Urothelium cell line (cell line): ENCODE measurements at regions not wholly inside any gene's neighbourhood (a gene's known extent, or its start where the extent isn't known, plus 50 kb on each side); places are given as distances from the start of the nearest gene placed in this dataset.
A peak's percentile ranks its signal among the peaks of the same experiment; 100 is the strongest.
"Not testable (repeated sequence)": the region's sequence is repeated elsewhere in the genome, so short reads cannot be mapped to it uniquely, and the experiment has no call there.

Source experiments
- DNase-seq: peaks from one replicate; pipeline ENCODE4 v3.0.0; 2011; ENCODE audit warnings: low spot score, mixed read lengths
- FAIRE-seq: peaks from 2 replicates; lab custom pipeline; 2011; peaks lifted over from hg19 to GRCh38; lab: Jason Lieb, UNC

DNA sequence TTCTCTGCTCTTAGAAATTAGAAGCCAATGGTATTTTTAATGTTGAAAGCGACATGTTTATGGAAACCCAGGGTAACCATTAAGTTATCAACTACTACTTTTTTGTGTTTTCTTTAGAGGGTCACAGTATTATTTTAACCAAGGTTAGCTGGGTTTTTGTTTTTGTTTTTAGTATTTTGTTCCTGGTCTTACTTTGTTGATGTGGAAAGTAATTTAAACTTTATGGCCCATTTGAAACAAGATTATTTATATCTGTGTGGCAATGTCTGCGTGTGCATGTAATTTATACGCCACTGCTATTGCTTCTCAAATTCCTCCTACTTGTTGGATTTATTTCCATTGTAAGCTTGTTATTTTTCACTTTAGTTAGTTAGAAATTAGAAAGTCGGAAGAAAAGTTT, 722.1 kb upstream of the NR2F2 start:
- FAIRE-seq (no peak), DNase-seq (no peak)

DNA sequence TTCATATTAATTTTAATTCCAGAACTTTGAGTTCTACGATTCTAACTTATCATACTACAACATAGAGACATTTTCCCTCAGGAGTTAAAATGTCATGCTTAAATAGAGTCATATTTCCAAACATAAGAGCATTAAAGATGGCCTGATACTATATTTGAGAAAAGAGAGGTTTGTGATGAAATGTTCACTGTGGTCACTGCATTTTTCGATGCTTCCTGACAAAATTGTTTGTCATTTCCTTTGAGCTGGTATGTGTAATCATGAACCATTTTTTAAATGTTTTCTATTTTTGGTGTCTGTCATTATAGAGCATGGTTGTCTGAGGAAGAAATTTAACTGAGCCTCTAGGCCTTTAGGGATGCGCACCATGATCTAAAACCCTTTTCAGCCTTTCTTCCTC, 721.4 kb upstream of the NR2F2 start:
- FAIRE-seq (no peak), DNase-seq (no peak)

DNA sequence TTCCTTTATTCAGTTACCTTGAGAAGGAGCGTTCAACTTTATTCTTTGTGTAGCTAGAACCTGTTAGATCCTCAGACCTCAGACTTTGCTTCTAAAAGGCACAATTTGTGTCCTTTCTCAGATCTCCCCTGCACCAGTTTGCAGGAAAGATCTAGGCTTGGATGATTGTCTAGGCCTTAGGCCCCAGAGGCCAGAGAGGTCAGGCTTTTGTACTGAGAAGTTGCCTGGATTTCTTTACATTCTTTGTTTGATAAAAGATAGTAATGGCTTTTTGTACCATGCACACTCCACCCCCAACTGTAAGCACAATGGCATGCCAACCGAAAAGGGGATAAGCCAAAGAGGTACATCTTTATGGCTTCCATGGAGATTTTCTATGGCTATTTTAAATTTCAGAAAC, 719.6 kb upstream of the NR2F2 start:
- no peak for DNase-seq
- no peak for FAIRE-seq

DNA sequence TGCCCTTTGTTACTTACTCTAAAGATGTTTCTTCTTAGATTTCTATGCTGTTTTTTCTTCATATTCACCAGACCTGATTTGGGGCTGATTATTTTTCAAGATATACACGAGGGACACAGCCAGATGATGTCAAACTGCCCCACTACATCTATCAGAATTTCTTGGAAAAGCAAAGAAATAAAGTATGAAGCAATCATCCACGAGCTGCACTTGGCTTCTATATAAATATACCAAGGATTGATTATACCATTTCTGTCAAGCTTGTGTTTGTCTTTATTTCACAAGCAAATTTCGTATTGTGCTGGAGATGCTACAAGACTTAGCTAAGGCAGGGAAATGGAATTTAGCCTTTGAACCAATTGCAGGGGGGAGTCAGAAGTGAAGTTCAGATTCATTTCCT, 715.1 kb upstream of the NR2F2 start:
- FAIRE-seq (no peak), DNase-seq (no peak)

DNA sequence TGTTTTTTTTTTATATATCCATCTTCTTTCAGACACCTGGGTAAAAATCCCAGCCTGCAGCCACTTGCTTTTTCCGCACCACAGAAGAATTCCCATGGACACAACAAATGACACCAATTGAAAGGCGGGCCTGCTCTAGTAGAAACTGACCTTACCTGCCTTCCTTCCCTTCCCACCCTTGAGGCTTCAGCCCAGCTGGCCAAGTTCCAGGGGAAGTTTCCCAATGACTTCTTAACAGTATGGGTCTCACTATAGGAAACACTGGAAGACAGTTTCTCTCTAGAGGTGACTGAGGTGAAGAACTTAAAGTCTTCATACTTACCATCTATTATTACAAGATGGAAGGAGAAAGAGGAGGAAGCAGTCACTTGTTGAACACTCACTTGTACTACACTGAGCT, 714.2 kb upstream of the NR2F2 start:
- FAIRE-seq (no peak), DNase-seq (no peak)

DNA sequence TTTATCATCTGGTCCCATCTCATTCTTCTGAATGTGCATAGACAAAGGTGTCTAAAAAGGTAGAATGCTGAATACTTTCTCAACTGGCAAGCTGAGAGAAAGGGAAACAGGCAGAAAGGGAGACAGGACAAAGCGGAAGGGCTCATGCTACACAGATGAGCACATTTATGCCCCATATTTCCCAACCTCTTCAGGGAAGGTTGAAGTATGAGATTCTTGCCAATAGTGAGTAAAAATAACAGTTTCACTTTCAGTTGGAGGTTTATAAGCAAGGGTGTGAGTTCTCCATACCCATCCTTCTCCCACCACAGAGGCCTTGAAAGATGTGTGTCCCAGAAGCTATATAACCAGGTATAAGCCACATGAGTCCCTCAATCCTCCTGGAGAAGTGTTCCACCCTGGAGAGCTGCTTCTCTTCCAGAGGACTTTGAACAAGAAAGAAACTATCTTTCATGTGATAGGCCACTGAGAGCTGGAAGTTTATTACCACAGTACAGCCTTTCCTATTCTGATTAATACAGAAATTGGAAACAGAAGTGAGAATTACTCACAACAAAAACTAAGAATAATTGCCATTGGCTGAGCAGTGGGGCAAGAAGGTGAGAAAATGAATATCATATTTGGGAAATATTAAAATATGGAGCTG, 709.4 kb upstream of the NR2F2 start:
- DNase-seq (no peak), FAIRE-seq (no peak)

DNA sequence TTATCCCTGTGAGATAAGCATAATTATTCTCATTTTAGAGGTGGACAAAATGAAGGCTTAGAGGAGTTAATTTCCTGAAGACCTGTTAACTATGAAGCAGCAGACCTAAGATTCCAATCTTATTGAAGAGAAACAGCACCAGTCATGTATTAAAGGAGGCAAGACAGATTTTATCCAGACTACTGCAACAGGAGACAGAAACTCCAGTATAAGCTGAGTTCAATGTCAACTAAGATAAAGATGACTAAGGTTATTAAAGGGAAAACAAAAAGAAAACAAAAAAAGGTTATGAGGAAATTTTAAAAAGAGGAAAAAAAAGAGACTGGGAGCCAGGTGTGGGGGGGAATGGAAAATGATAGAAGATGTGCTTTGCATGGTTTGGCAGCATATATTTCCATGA, 707.7 kb upstream of the NR2F2 start:
- no peak for FAIRE-seq
- DNase-seq = no peak

DNA sequence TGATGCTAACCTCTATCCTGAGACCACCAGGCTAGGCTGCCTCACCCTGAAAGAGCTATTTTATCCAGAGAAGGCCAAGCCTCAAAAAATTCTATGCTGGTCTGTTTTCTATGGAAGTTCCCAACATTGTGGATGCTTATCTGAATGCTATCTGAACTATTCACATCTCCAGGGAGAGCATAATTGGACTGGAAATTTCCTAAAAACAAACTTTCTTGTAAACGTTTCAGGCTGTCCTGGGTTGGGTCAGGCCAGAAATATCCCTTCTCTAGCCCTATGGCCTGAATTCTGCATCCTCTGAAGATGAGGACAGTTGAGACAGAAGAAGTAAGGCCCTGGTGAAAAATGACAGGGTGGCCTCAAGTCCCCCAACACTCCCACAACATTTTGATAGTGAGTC, 706.4 kb upstream of the NR2F2 start:
- no peak for DNase-seq
- FAIRE-seq = no peak

DNA sequence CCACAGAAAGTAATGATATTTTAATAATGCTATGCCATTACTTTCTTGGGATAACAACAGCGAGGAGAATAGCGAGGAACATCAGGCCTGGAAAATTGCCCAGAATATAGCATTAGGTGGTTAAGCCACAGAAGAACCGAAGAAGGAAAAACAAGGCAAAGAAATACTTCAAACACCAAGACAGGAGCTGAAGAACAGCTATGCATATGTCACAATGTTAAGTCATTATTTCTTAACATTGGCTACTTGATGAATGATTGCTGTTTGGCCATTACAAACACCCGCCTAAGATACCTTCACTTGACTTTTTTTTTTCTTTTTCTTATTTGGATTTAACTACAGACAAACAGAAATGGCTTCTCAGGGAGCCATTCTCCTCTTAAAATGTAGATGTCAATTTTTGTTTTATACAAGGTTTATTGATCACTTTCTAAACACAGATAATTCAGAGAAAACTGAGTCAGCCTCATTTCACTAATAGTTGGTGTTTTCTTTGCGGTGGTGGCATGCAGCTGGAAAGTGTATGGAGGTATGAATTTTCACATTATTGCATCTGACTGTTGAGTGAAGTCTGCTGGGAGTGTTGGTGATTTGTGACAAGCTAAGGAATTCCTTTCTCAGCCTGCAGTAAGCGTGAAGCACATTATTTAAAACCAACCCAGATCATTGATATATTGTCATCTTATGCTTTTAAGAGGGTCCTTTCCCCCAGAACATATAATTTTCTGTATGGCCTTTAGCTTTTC, 705.7 kb upstream of the NR2F2 start:
- FAIRE-seq (no peak), DNase-seq (no peak)

DNA sequence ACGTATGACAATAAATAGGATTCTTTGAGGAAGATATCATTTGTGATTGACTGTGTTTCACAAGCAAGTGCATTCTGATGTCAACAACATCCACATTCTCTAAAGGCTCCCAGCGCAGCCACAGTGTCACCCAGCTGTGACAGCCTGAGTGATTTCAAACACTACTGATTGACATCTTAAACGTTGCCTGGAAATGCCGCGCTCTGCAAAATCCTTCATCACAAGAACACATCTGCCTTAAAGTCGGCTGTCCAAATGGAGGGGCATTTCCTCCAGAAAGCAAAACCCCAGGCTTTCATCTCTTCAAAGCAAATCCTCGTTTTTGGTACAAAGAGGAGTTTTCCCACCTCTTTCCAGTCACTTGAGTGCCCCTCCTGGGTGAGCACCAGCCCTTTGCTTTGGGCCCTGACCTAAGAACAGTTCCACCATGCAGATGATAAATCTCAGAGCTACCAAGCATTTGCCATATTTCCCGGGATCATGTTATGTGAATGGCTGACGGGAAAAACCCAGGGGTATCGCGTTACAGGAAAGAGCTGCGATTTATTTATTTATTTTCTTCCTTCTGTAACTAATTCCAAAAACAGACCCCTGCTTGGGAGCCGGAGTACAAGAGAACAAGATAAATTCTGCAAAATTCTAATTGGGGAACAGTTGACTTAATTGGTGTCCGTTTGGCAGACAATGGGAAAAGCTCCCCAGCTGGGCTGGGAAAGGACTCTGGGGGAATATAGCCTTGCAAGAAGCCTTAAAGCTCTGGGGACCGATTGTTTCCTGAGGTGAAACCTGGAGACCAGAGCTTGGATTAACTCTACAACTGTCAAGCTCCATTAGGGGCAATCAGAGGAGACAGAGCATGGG, 703.8 kb upstream of the NR2F2 start:
- FAIRE-seq = peak; percentile 20

DNA sequence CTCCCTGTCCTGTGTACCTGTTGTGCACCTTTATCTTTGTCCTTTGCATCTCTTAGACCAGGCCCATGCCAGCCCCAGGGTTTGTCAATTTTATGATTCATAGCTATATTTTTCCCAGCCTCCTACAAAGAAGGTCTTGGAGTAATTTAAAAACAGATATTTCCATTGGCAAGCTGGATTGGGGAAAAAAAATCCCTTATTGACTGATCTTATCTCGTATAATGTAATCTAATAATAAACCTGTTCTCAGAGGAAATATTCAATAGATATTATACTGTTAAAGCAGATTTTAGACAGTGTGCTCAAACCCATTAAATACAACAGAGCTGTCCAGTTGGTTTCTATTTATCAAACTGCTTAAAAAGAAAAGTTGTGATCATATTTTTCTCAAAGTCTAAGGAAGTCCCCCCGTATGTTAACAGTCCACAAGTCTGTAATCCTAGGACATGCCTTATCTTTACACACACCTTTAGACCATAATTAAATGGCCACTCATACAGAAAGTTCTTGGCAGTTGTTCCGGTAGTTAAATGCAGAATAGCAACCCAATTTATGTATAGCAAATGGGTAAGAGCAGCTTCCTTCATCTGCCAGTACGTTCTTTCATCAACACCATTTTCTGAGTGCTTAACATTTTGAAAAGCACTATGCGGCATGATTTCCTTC, 700.9 kb upstream of the NR2F2 start:
- DNase-seq = no peak

More for the DNA sequence above, 703.8 kb upstream of the NR2F2 start:
- DNase-seq = no peak

DNA sequence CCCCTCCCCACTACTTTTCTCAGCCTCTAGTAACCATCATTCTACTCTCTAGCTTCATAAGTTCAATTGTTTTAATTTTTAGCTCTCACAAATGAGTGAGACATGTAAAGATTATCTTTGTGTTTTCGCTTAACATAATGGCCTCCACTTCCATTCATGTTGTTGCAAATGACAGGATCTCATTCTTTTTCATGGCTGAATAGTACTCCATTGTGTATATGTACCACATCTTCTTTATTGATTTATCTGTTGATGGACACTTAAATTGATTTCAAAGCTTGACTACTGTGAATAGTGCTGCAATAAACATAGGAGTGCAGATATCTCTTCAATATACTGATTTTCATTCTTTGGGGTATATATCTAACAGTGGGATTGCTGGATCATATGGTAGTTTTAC, 699.8 kb upstream of the NR2F2 start:
- no peak for DNase-seq
- FAIRE-seq = no peak

More for the DNA sequence above, 700.9 kb upstream of the NR2F2 start:
- no peak for FAIRE-seq

DNA sequence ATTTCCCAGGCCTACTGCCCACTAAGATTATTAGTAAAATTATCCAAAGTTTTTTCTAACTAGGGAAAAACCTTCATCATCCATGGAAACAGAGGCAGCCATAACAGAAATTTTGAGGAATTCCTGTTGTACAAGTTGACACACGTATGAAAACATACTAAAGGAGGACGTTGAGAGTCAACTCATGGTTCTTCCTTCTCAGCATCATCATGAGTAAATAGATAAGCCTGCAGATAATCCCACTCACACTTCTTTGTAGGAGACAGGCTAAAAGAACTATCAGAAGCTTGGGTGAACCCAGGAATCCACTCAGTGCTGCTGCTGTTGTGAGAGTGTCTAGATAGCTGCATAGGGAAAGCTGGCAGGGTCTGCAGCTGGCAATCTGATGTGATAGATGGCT, 694.8 kb upstream of the NR2F2 start:
- FAIRE-seq (no peak), DNase-seq (no peak)

DNA sequence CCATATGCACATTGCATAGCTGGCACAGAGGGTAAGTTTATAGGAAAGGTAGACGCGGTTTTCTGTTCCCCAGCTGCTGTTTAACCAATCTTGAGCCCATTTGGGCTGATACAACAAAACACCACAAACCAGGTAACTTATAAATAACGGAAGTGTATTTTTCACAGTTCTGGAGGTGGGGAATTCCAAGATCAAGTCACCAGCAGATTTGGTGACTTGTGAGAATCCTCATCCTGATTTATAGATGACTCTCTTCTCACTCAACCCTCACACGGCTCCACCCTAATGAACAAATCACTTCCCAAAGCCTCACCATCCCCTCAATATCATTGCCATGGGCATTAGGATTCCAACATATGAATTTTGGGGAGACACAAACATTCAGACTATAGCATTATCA, 694.4 kb upstream of the NR2F2 start:
- FAIRE-seq = no peak
- DNase-seq = no peak

DNA sequence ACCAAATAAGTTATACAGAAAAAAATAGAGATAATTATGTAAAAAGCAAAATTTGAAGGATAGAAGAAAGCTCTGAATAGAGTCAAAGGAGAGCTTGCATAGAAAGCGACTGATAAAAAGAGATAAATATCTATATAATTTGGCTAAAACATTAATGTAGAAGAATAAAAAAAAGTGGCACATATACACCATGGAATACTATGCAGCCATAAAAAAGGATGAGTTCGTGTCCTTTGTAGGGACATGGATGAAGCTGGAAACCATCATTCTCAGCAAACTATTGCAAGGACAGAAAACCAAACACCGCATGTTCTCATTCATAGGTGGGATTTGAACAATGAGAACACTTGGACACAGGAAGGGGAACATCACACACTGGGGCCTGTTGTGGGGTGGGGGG, 693.3 kb upstream of the NR2F2 start:
- FAIRE-seq, DNase-seq: not testable (repeated sequence)

DNA sequence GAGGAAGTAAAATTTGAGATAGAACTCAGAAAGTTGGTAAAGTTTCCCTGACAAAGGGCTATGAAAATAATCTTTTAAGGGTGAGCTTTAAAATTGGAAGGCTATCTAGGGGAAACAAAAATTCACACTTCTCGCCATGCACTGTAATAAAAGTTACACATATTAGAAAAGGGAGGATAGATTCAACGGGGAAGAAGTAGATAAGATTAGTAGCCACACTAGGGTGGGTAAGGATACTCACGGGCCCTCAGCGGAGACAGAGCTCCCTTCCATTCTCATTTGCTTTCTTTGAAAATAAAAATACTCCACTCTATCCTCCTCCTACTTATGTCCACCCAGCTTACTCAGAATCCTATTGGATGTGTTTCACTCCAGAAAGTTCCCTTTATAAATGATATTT, 691.3 kb upstream of the NR2F2 start:
- FAIRE-seq (no peak), DNase-seq (no peak)

DNA sequence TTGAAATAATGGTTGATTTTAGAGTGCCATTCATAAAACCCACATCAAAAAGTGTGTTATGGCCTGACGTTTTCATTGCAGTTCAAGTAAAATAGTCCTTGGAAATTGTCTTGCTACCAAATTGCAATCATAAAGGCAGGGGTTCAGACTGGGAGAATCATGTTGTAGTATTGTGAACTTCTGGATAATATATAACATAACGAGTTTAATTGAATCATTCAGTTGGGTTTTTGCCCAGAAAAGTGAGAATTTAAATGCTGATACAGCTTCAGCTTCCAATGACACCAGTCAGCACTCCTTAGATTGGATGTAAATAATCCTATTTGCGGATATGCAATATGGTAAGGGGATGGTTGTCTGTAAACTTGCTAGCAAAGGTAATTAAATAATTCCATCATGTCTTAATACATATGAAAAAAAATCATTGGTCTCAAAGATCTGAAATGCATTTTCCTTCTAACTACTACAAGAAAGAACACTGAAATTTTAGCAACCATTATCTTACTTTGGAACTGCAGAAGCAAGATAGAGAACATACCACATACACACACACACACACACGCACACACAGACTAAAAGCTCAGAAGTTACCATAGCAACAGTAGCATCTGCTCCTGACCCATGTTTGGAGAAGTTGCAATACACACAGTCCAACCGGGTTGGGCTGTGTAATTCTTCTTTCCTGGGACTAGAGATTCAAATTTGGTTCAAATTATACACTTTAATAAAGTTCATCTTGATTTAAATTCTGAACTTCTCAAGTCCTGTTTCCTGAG, 686.2 kb upstream of the NR2F2 start:
- FAIRE-seq (no peak), DNase-seq (no peak)

DNA sequence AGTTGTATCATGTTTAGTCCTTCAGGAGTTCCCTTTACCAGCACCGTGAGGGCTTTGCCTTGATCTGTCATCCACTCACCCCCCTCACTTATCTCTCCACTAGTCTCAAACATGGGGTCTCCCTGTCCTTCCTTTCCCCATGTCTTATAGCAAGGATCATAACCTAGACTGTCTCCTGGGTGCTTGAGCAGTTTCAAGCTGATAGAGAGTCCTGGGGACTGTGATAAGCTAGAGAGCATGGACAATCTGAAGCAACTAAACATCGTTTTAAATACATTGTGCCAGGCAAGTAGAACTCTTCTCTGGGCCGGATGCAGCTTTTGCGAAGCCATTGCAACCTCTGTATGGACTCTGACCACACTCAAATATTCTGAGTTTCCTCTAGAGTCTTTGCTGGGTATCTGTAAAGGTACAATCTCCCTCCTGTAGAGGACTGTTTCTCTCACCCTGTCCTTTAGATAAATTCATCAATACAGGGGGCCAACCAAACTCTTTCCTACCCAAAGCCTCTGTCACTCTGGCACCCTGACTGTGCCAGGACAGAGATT, 684.6 kb upstream of the NR2F2 start:
- FAIRE-seq = no peak
- no peak for DNase-seq

DNA sequence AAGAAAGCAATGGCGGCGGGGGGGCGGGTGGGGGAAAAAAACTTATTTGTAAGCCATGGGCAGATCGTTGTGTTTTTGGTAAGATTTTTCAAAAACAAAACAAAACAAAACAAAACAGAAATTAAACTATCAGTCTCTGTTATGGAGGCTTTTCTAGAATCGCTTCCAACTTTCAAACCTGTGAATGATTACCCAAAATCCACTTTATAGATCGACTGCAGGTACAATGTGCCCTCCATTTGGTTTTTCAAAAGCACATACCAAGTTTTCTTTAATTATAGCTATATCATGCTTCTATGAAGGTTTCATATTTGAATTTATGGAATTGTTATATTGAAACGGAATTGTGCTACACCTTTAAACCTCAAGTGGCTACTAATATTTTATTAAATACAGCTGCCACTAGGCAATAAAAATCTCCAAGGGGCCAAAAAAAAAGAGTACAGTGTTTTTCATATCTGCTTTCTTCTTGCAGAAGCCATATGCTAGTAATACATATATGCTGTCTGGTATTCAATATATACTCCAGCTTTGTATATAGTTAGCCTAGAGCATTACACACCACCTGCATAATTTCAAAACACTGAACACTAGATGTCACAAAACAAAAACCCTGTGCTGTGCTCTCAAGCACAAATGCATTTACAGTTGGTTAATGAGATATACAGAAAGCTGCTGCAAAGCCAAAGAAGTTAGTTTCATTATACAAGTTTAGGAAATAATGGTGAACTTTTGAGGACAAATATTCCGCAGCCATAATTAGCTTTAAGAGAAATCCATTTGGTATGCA, 683.8 kb upstream of the NR2F2 start:
- FAIRE-seq = no peak

More for the DNA sequence above, 683.8 kb upstream of the NR2F2 start:
- no peak for DNase-seq
